T follicular helper cell (primary cell): ENCODE measurements at regions not wholly inside any gene's neighbourhood (a gene's known extent, or its start where the extent isn't known, plus 50 kb on each side); places are given as distances from the start of the nearest gene placed in this dataset.
"Not testable (repeated sequence)": the region's sequence is repeated elsewhere in the genome, so short reads cannot be mapped to it uniquely, and the experiment has no call there.

Source experiments
- DNase-seq: peaks from one replicate; pipeline ENCODE4 v3.0.0-alpha.2; 2020; ENCODE audit warnings: low read depth

DNA sequence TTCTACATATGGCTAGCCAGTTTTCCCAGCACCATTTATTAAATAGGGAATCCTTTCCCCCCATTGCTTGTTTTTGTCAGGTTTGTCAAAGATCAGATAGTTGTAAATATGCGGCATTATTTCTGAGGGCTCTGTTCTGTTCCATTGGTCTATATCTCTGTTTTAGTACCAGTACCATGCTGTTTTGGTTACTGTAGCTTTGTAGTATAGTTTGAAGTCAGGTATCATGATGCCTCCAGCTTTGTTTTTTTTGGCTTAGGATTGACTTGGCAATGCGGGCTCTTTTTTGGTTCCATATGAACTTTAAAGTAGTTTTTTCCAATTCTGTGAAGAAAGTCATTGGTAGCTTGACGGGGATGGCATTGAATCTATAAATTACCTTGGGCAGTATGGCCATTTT, 60.0 kb upstream of the GPC3 start:
- not testable (repeated sequence) for DNase-seq

DNA sequence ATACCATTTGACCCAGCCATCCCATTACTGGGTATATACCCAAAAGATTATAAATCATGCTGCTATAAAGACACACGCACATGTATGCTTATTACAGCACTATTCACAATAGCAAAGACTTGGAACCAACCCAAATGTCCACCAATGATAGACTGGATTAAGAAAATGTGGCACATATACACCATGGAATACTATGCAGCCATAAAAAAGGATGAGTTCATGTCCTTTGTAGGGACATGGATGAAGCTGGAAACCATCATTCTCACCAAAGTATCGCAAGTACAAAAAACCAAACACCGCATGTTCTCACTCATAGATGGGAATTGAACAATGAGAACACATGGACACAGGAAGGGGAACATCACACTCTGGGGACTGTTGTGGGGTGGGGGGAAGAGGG, 81.7 kb upstream of the GPC3 start:
- DNase-seq = not testable (repeated sequence)

DNA sequence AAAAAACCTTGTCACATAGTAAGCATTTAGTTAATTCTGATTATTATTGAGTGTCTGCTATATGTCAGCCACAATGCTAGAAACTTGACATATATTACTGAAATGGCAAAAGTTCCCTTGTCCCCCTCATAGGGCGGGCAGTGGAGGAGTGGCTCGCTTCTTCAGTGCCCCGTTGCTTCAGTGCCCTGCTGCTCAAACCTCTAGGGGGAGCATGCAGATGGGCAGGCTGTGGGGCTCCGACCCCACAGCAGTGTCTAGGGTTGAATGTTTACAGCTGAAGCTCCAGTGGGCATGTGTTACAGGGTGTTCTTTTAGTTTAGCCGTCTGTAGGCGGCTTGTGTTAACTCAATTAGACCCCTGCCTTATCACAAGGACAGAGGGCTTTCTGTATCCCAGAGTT, 86.5 kb upstream of the GPC3 start:
- not testable (repeated sequence) for DNase-seq

DNA sequence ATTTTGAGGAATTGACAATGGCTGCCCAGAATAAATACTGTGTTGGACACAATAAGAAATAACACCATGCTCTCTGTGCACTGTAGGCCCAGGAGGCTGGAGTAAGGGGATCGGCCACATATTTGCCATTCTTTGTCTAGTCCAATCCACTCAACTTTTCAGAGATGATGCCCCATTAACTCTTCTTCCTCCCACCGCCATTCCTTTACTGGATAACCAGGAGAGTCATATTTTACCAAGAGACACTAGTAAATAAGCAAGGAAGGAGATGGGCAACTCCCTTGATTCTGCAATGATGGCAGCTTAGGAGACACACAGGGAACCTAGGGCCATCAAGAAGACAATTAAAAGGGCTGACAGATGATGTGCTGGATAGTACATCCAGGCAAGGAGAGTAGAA, 87.9 kb upstream of the GPC3 start:
- no peak for DNase-seq

DNA sequence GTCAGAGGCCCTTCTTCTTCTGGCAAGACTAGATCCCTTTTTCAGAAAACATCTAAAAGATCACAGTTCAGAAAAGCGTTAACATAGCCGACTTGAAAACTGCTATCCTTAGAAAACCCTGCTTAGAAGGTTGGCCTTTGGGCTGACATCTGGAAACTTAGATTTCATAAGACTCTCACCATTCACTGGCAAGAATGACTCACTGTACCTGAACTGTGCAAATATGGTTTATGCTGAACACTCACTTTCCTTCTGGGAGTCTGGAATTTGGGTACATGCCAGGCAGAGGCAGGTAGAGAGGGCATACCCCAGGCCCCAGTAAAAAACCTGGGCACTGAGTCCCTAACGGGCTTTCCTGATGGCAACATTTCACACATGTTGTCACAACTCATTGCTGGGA, 88.8 kb upstream of the GPC3 start:
- no peak for DNase-seq

DNA sequence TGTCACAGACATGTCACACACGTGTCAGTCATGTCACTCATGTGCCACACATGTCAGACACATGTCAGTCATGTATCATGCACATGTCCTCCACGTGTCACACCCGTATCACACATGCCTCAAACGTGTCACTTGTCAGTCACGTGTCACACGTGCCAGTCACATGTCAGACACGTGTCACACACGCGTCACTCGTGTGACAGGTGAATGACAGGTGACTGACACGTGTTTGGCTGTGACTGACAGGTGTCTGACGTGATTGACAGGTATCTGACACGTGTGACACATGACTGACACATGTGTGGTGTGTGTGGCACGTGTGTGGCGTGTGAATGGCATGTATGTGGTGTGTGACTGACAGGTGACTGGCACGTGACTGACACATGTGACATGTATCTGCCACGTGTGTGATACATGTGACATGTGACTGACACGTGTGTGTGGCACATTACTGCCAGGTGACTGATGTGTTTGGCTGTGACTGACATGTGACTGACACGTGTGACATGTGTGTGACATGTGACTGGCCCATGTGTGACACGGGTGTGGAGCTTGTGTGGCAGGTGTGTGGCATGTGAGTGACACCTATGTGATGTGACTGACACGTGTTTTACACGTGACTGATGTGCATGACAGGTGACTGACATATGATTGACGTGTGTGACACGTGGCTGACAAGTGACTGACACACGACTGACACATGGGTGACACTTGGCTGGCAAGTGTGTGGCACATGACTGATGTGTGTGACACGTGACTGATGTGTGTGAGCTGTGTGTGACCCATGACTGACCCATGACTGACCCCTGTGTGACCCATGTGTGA, 90.7 kb upstream of the GPC3 start:
- no peak for DNase-seq

DNA sequence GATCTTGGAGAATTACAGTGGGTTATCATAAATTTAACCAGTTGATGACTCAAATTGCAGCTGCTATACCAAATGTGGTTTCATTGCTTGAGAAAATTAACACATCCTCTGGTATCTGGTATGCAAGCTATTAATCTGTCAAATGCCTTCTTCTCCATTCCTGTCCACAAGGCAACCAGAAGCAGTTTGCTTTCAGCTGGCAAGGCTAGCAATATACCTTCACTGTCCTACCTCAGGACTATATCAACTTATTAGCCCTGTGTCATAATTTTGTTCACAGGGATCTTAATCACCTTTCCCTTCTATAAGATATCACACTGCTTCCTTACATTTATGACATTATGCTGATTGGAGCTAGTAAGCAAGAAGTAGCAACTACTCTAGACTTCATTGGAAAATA, 110.0 kb upstream of the GPC3 start:
- no peak for DNase-seq

DNA sequence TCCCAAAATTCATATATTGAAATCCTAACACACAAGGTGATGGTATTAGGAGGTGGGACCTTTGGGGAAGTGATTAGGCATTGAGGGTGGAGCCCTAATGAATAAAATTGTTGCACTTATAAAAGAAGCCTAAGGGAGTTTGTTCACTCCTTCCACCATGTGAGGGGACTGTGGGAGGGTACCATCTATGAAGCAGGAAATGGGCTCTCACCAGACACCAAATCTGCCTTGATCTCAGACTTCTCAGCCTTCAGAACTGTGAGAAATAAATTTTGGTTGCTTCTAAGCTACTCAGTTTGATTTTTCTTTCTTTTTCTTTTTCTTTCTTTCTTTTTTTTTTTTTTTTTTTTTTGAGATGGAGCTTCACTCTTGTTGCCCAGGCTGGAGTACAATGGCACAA, 116.2 kb upstream of the GPC3 start:
- no peak for DNase-seq

DNA sequence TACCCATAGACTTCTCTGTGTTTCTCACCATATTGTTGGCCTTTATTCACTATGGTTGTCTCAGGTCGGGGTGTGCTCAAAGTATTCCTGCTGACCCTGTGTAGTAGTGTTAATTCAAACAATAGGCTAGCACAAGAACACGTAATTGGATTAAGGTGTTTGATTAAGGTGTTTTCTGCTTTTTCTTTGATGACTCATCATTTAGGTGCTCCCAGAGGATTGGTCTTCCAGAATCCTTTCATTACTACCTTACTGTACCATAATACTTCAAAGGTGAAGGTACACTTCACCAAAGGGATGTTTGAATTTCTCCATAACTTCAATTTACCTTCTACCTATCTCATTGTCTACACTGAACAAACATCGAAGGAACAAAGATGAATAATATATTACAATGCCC, 121.7 kb upstream of the CCDC160 start:
- no peak for DNase-seq

DNA sequence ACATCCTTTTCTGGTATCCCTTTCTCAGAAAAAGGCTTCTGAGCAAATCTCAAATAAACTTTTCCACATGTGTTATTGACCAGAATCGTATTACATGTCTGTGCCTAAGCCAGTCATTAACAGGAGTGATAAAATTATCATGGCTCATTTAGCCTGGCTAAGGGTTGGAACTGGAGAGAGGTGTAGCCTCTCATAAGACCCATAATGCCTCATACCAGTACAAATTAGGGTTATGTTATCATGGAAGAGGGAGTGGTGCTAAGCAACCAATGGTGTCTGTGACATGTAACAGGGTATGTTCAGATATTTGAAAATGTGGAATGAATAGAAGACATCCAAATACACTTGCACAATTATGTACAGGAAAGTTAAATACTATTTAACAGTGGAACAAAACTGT, 99.6 kb upstream of the CCDC160 start:
- DNase-seq = no peak

DNA sequence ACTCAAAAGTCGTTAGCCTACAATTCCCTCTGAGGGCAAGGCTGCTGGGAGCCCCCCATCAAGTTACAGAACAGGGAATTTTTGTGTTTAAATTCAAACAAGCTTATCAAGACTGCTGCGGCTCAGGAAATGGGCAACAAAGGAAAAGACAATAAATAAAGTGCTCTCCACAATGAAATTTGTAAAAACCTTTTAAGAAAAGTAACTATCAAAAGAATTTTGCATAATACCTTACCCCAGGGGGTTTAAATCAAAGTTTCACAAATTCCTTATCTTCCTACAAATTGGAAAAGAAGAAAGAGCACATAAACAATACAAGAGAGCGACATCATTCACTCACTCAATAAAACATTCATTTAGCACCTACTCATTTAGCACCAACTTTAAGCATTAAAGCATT, 97.9 kb upstream of the CCDC160 start:
- DNase-seq = no peak

DNA sequence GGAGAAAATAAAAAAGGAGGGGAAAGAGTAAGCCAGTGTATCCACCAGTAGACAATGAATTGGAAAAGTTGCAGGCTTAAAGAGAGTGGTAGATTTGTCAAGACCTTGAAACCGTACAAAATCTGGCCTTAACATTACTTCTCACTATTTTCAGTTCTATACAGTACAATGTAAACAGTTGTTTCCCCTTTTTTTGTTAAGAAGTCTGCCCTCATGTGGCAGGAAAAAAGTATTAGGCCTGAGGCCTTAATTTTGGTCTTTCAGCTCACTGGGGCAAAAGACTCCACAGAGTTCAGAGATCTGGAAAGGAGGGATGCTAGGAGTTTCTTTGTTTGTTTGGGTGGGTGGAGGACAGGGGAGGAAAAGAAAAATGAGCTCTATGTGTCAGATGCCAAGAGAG, 92.8 kb upstream of the CCDC160 start:
- DNase-seq = no peak

DNA sequence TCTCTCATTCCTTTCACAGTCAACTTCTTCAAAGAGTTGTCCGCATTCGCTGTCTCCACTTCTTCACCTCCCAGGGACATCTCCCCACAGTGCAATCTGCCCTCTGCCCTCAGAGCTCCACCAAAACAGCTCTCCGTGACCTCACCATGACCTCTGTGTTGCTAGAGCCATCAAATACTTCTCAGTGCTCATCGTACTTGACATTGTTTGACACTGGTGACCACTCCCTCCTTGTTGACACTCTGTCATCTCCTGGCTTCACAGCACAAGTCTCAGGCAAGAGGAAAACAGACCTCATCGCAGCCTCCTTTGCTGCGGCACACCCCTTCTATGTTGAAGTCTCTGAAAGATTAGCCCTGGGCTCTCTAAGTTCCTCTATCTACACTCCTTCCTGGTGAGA, 90.5 kb upstream of the CCDC160 start:
- DNase-seq = no peak

DNA sequence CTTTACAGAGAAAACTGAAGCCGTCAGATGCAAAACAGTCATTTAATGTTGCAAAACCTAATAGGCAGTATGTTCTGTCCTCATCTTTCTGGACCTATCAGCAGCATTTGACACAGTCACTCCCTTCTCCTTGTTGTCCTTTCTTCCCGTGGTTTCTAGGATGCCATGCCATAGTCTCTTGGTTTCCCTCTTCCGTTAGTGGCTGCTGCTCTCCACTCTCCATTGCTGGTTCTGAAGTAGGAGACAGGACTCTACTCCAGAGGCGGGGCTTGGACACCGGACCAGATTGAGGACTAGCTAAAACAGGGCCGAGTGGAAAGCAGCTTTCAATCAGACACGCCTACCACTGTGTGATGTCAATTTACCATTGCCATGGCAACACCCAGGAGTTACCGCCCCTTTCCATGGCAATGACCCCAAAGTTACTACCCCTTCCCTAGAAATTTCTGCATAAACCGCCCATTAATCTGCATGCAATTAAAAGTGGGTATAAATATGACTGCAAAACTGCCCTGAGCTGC, 88.8 kb upstream of the CCDC160 start:
- DNase-seq = no peak

DNA sequence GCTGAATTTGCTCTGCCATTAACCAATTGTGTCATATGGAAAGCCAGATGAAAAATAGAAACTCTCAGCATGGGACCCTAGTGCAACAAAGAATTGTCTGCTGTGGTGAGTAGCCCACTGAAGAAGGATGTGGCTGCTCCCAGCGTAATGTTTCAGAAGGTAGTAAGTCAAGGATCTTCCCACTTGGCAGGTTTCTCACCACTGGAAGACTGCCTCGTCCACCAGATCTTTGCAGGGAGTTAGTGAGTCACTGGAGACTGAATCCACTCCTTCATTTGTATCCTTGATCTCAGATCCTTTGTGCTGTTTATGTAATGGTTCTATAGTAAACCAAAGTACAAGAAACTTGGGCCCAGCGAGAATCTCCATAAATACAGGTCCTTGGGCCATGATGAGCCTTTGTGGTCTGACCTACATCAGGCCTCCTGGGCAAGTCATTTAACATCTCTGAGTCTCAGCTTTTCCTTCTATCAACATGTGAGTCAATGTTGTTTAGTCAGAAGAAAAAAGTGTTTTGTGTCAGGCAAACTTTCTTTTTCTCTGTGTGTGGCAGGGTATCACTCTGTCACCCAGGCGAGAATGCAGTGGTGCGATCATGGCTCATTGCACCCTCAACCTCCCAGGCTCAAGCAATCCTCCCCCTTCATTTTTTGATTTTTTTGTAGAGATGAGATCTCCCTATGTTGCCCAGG, 78.0 kb upstream of the CCDC160 start:
- no peak for DNase-seq

DNA sequence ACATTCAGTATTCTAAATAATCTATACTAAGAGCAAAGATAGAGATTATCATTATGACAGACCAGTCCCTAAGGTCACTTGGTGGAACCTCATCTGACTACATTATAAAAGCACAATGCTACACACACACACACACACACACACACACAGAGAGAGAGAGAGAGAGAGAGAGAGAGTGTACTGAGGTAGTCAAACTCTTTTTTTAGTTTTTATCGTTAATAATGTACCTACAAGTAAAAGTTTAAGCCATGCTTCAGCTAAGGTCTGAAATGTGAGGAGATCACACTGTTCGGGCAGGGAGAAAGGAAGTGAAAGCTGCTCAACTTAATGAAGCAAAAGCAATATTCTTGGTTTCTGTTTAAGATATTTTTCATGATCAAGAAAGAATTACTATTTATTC, 75.8 kb upstream of the CCDC160 start:
- DNase-seq = no peak

DNA sequence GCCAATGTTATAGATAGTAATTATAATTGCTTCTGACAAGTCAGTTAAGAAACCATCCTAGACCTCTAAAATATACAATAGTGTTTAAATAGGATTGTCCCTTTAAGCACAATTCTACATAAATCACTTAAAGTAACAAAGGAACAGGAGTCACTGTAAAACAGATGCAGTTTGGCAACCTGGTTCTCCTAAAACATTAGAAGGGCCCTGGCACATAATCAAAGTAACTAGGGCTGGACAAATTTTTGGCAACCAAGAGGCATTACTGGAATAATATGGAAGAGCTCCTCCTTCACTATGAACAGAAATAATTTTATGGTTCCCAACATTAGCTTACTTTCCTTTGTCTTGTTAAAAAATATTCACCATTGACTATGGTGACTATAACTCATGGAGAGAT, 75.0 kb upstream of the CCDC160 start:
- no peak for DNase-seq

DNA sequence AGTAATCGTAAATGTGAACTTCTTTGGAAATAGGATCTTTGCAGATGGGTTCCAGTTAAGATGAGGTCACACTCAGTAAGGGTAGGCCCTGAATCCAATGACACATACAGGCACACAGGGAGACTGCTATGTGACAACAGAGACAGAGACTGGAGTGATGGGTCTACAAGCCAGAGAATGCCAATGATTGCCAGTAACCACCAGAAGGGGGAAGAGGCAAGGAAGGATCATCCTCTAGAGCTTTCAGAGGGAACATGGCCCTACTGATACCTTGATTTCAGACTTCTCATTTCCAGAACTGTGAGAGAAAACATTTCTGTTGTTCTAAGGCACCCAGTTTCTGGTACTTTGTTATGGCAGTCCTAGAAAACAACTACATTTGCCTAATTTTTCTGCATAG, 73.1 kb upstream of the CCDC160 start:
- no peak for DNase-seq

DNA sequence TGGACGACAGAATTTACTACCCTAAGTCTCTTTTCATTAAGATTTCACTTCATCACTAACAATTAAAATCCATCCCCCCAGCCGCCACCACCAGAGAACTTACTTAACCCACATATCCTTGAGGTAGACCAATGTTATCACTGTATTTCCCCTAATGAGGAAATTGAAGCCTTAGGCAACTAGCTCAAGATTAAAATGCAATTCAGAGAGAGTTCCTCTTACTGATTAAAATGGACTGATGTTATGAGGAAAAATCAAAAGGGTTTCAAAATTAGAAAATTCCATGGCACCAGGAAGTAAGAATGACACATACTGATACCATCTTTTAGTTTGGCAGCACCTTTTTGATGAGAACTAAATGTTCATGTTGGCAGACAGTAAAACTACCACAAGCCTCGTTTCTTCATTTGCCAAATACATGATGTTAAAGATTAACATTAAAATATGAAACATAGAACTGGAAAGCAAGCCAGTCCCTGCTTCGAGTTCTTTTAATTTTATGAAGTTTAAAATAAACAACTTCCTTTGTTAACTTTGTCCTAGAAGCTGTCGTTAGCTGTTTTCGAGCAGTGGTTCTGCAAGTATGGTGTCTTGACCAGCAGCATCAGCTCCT, 69.3 kb upstream of the CCDC160 start:
- DNase-seq = no peak

DNA sequence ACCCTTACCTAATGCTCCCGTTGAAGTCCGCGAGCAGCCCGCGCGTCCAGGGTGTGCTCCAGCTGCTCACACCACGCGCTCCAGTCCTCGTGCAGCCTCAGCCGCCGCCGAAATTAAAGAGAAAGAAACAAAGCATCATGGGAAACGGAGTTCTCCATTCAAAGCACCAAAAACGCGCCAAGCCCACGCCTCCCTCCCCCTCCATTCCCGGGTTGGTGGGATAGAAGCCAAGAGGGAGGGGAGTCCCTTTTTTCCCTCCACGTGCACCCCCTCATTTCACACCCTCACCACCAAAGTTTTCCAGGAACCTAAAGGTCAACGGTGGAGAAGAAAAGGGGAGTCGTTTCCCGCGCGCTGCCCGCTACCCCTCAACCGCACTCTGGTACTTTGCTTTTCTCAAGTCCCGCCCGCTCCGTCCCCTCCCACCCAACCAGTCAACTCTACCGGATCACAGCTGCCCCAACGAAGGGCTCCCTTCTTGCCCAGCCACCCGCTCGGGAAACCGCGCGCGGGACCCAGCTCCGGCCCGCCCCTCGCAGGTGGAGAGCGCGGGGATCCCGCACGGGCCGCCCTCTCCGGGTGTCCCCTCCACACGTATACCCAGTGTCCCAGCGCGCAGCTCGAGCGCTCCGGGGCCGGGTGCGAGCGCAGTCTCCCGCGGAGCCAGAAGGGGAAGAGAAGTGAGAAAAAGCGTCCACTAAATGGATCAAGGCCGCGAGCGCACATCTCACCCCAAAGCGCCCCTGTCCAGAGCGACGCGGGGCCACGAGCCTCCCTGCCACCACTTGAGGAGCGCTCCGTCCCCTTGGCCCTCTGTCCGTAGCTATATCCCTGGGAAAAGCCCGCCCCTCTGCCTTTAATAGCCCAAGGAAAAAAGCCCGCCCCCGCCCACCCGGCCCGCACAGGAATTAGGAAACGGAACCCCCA, 65.1 kb upstream of the CCDC160 start:
- no peak for DNase-seq

DNA sequence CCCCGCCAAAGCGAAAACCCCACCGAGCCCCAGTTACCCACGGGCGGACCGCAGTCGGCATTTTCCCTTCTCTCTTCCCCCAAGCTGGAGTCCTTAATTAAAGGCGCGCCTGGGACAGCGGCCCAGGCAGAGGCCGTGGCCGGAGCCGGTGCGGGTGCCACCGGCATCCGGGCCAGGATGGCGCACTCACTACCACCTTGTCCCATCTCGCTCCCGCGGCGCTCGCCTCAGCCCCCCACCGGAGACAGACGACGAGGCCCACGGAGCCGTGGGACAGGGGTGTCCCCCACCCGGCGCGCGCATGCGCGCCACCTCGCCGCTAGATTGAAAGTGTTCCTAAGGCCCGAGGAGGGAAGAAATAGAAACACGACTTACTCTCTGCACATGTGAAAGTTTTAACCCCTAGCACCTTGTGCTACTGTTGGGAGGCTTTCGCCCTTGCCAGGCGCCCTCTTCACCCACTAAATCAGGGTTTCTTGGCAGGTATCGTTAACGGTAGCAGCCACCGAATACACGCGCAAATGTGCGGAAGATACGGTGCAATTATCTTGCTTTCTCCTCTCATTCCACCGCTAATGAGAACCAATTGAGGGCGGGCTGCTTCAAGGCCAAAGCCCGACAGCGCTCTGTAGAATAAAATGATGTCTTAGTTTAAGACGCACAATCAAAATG, 64.3 kb upstream of the CCDC160 start:
- DNase-seq = no peak
